ENCODE measurements at regions not wholly inside any gene's neighbourhood (a gene's known extent, or its start where the extent isn't known, plus 50 kb on each side); places are given as distances from the start of the nearest gene placed in this dataset.

GRCh38 chr18:8484951-8485350 lies 124.3 kb upstream of the RAB12 start:
- FAIRE-seq = no peak
- intact Hi-C loops (cut with micrococcal nuclease; ENCODE audit: unreplicated experiment) (no loop called here), in situ Hi-C loops (cut with HindIII; ENCODE audit: extremely low pct_ligation_motif_present, low pct_unique_long_range_greater_than_20kb) (no loop called here)
- Histone ChIP-seq H3K4me2 (ENCODE audit: low read depth, low read length) (no peak overlapping the region), H3K4me1 (ENCODE audit: insufficient read depth, low read length) (no peaks in the 10 kb centered on the region), H3K27ac (ENCODE audit: extremely low read length, insufficient read depth, low read length) (no peak overlapping the region), H3K36me3 (replicated peaks in 1 of 2; ENCODE audit: control insufficient read depth in 1 of 2, insufficient read depth in 2 of 2, low read length in 2 of 2) (no peaks in the 10 kb centered on the region), H3K4me3 (replicated peaks in 1 of 3; ENCODE audit: insufficient read depth in 1 of 3, low read depth in 2 of 3, low read length in 3 of 3) (no peak overlapping the region), H2AFZ (ENCODE audit: low read length) (no peak overlapping the region), H3K27me3 (ENCODE audit: control insufficient read depth in 1 of 2, insufficient read depth in 2 of 2, low read length in 2 of 2) (peaks cover 0 to 8% of the 10 kb centered on the region in 2 experiments; a peak in 3 of 5 replicates), H3K9me3 (ENCODE audit: low read length) (no peaks in the 10 kb centered on the region), H3K9ac (ENCODE audit: insufficient read depth, low read depth, low read length) (no peak overlapping the region), H4K20me1 (ENCODE audit: insufficient read depth, low read length) (no peaks in the 10 kb centered on the region), H3K79me2 (ENCODE audit: insufficient read depth, low read length) (no peaks in the 10 kb centered on the region)
- WGBS (ENCODE audit: low lambda C conversion rate) = 46% methylated on average over 6 of the region's 9 CpGs
- DNase-seq (ENCODE audit: low spot score) = no peak
- CTCF ChIA-PET (ENCODE audit: low intra/inter-chr PET ratio, low total read pairs) = no interaction called here
- ATAC-seq = no peak
- POLR2A ChIA-PET = no interaction called here
- no TSS peak for BruUV-seq (replicated peaks)
- TF ChIP-seq RCOR2 (CRISPR knock-in tag; IDR thresholded peaks at IDR 0.05) (no peak), ZNF142 (CRISPR knock-in tag; IDR thresholded peaks at IDR 0.05) (no peak), PHF5A (CRISPR knock-in tag; IDR thresholded peaks at IDR 0.05; ENCODE audit: low read depth, unreplicated experiment) (no peak), SIX4 (CRISPR knock-in tag; IDR thresholded peaks at IDR 0.05) (no peak), ZNF10 (CRISPR knock-in tag; IDR thresholded peaks at IDR 0.05; ENCODE audit: borderline replicate concordance, low read depth) (no peak), ZFP90 (CRISPR knock-in tag; IDR thresholded peaks at IDR 0.05; ENCODE audit: borderline replicate concordance) (no peak), ZNF143 (CRISPR knock-in tag; IDR thresholded peaks at IDR 0.05) (no peak), AHDC1 (CRISPR knock-in tag; IDR thresholded peaks at IDR 0.05; ENCODE audit: borderline replicate concordance) (no peak), ZFYVE20 (CRISPR knock-in tag; IDR thresholded peaks at IDR 0.05; ENCODE audit: borderline replicate concordance, low read depth) (no peak), ZSCAN20 (CRISPR knock-in tag; IDR thresholded peaks at IDR 0.05; ENCODE audit: borderline replicate concordance) (no peak), NFRKB (IDR thresholded peaks at IDR 0.05) (no peak), THAP7 (CRISPR knock-in tag; IDR thresholded peaks at IDR 0.05) (no peak)

All from HepG2 (cell line).